ENCODE measurements at regions not wholly inside any gene's neighbourhood (a gene's known extent, or its start where the extent isn't known, plus 50 kb on each side); places are given as distances from the start of the nearest gene placed in this dataset.

GRCh38 chr1:119227456-119227855, 87.0 kb upstream of the WARS2 start:
- TF ChIP-seq CTCF (IDR thresholded peaks at IDR 0.05) (no peak), POLR2A (IDR thresholded peaks at IDR 0.05) (no peak)
